Epithelial cell of prostate (primary cell): ENCODE measurements at regions not wholly inside any gene's neighbourhood (a gene's known extent, or its start where the extent isn't known, plus 50 kb on each side); places are given as distances from the start of the nearest gene placed in this dataset.
"Not testable (repeated sequence)": the region's sequence is repeated elsewhere in the genome, so short reads cannot be mapped to it uniquely, and the experiment has no call there.

ENCODE experiments used
- DNase-seq: peaks from one replicate; pipeline ENCODE4 v3.0.0-alpha.2; 2011; ENCODE audit warnings: low read depth, low spot score
- H3K27ac ChIP-seq: fragments of 450-650 bp; 2 replicates; pipeline ENCODE4 v1.5.1; 2017; ENCODE audit warnings: mild to moderate bottlenecking

DNA sequence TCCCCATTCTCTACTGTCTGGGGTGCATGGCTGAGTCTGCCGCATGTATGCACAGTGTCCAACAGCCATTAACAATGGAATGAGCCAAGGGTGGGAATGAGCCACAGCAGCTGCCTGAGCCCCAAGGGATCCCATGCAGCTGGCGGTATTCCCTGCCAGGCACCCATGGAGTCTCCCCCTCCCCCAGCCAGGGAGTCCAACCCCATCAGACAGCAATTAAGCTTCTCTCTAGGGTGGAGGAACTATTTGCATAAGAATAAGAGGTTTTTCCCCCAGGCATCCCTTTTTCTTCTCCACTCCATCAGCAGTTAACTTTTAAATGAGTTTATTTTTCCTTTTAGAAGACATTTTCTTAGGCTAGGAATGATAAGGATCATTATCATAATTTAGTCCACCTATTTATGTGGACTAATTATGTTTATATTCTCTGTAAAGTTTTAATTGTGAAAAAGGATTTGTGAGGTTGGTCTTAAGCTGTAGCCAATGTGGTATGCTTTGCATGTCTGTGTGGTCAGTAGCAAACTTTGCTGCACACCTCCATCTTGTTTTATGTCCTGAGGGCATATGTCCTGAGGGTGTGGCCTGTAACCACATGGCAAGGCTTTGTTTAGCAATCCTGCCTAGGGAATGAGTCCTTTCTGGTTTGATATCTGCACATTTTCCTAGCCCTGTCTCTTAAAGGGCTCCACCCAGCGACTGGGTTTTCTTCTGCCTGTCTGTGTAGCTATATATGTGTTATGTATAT is 158.9 kb upstream of the OLIG3 start:
- H3K27ac ChIP-seq, result no peak overlapping the region
- no peak for DNase-seq

DNA sequence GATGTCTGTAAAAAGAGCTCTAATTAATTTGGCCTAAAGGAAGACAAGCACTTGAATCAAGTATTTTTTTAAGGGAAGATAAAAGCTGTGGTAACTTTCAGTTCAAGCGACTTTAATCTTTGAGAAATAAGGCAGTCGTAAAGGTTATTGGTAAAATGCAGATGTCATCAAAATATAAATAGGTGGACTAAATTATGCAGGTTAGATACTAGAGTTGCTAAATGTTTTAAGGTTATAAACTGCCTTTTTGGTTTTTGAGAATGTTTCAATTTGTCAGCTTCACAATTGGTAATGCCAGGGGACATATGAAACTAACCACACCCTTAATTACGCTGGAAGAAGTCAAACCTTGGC is 159.5 kb upstream of the OLIG3 start:
- H3K27ac ChIP-seq, result no peak overlapping the region

DNA sequence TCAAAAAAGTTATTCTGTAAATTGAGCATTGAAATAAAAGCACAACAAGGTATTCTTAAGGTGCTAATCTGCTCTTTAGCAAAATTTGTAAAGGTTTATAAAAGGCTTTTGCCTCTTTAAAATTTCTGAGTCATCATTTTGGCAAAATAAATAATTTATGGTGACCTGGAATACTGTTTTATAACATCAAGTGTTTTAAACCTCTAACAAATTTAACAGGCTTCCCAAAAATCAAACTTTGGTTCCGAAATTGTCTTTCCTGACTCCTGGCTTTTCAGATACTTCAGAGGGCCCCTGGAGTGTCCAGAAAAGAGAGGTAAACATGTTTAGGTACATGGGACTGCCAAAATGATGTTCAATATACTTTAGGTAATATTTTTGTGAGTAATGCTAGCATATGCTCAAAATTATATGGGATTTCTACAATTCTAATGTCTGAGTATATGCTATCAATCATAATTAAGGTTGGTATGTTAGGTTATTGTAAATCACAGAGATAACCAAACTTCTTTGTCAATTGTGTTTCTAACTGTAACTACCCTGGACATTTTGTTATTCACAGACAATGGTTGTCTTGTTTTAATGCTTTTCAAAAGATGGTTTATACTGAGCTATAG is 160.3 kb upstream of the OLIG3 start:
- H3K27ac ChIP-seq, result no peak overlapping the region
- no peak for DNase-seq

More for the DNA sequence above, 159.5 kb upstream of the OLIG3 start:
- no peak for DNase-seq

DNA sequence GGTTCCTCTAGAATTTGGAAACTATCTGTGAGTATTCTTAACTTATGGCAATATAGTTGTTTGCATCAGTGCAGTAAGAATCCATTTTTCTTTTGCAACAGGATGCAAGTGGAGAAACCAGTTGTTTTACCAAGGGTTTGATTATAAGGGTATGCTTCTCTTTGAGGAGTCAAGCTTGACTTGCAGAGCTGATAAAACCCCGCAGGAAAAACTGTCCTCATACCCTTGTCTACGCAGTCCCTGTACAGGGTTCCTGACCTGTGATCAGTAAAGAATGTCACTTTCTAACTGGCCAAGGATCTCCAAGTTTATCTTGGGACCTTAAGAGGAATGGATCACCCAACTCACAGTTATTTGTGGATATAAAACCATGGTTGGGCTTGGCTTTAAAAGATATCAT is 161.1 kb upstream of the OLIG3 start:
- DNase-seq, result no peak
- H3K27ac ChIP-seq, result no peak overlapping the region

DNA sequence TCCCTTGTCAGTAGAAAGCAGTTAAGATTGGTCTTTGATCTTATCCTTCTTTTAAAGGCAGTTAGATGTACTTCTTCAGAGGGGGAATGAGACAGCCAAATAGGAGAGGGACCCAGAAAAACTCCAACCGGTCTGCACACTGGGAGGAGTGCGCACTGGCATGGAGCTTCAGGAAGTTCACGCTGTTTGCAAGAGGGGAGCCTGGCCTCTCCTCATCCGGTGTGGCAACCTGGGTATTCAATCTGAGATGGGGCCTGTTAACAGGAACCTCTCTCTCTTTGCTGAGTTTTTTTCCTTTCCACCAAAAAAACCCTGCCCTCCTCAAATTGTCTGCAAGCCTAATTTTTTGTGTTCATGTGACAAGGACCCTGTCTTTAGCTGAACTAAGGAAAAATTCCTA is 162.5 kb upstream of the OLIG3 start:
- H3K27ac ChIP-seq, result peak overlapping the region; percentile 10

DNA sequence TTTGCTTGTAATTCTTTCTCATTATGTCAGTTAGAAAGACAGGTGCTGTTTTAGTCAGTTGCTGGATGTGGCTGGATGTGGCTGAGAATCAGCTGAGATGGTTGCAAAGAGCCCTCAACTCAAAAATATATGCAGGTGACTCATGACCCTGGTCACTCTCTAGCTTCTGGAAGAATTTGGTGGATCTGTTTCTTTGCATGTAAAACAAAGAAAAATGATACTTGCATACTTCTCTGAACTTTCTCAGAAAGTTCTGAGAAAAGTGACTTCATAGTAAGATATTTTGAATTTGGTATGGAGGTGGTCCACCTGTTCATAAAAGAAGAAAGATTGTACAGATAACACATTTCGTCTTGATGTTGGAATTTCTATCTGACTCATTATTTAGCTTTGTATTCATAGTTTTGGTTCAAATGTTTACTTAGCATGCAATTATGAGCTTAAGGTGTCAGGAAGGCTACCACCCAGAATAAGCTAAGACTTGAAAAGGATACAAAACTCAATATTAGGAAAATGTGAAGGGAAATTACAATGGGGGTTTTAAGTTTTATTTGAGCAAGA is 163.2 kb upstream of the OLIG3 start:
- H3K27ac ChIP-seq, result peak overlapping the region; percentile 10
- no peak for DNase-seq

More for the DNA sequence above, 162.5 kb upstream of the OLIG3 start:
- DNase-seq, result no peak

DNA sequence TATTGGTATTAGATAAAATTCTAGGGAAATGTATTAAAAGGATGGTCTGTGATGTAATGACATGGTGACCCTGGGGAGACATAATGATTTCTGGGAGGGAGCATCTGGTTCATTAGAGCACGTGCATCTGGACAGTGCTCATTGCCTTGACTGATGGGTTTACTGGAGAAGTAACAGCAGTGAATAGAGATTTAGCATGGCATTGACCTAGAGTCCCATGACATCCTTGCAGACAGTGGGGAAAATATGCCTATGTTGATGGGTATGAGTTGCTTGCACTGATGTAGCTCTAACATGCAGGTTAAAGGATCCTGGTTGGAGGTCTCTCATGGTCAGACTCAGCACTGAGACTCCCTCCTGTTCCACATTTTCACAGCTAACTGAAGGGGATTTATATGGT is 164.1 kb upstream of the OLIG3 start:
- DNase-seq, result no peak

DNA sequence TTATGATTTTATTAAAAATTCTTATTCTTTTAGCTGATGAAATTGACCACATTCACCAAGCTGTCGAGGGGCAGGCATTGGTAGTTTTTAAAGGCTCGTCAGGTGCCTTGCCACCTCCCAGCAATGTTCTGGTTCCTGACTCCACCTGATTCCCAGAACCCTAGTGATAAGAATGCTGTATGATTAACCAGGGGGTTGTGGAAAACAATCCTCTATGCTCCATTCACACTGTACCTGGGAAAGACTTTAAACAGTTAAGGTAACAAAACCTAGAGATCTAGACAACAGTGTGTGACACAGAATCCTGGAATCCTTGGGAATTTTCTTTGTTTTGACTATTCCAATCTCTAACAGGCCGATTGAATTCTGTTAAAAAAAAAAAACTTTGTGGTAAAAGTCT is 165.7 kb upstream of the OLIG3 start:
- DNase-seq, result no peak
- no peak overlapping the region for H3K27ac ChIP-seq

More for the DNA sequence above, 164.1 kb upstream of the OLIG3 start:
- no peak overlapping the region for H3K27ac ChIP-seq

DNA sequence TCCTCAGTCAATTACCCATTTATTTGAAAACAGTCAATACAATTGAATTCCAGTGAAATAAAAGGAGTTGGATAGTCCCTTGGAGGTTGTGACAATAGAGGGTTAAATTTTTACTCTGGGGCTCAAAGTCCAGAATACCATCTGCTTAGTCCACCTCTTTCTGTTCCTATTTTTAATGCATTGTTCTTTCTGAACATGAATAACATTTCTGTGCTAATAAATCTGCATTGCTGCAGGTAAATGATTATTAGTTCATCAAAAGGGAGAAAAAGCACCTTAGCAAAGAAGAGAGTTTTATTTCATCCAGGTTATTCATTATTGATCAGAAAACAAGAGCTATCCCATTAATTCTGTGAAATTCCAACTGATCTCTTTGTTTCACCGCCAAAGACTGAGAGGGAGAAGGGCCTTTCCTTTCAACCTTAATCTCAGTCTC is 166.1 kb upstream of the OLIG3 start:
- no peak for DNase-seq
- no peak overlapping the region for H3K27ac ChIP-seq

DNA sequence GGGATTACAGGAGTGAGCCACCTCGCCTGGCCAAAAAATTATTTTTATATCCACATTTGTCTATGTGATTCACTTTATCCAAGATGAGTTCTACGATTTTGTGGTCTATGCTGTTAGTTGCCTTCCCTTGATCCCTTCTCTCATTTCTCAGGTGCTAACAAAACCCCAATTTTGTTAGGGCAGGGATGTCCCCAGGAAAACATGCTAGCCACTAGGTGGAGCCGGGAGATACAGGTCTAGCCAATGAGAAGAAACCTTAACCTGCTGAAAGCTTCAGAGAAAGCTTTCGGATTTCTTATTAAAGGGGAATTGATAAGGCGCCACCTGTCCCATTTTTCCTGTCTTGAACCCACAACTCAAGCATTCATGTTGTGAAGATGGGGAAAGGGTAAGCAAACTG is 167.4 kb upstream of the OLIG3 start:
- H3K27ac ChIP-seq, result no peak overlapping the region
- DNase-seq, result no peak

DNA sequence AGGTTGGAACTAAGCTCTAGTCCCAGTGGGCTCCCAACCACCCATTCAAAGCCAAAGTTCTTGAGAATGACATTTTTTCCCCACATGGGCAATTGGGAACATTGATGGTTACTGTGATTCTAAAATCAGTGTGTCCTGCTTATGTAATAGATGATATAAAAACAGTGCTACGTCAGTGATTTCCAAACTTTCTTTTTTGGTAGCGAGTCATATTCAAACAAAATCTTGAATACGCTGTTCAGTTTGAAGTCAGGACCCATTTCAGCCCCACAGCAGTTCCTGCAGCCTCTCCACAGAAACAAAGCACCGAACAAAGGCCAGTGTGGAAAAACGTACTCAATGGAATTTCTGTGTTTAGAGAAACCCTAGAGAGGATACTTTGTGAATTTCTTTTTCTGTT is 170.0 kb upstream of the OLIG3 start:
- DNase-seq, result no peak
- no peak overlapping the region for H3K27ac ChIP-seq

DNA sequence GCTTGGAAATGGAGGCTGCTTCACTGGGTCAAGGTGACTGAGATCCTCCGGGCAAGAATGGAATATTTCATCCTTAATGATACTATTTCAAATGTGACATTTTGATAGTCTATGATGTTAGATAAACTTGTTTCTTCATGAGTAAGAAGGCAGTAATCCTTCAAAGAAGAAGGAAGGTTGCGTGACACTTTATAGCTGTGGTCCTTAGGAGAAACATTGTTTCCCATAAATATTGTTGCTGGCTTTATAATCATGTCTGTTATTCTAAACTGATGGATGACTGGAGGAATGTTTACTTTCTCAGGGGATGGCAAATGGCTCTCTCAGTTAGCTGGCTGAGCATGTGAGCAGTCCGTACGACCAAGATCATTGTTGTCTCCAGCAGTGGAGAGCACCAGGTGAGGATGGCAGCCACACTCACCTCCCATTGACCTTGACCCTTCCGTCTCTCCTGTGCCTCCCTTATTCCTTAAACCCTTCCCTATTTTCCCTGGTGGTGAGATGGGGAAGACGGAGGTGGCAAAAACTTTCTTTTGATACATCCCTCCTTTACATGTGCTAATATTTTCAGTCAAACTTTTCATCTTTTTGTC is 171.2 kb upstream of the OLIG3 start:
- H3K27ac ChIP-seq, result no peak overlapping the region
- DNase-seq, result no peak

DNA sequence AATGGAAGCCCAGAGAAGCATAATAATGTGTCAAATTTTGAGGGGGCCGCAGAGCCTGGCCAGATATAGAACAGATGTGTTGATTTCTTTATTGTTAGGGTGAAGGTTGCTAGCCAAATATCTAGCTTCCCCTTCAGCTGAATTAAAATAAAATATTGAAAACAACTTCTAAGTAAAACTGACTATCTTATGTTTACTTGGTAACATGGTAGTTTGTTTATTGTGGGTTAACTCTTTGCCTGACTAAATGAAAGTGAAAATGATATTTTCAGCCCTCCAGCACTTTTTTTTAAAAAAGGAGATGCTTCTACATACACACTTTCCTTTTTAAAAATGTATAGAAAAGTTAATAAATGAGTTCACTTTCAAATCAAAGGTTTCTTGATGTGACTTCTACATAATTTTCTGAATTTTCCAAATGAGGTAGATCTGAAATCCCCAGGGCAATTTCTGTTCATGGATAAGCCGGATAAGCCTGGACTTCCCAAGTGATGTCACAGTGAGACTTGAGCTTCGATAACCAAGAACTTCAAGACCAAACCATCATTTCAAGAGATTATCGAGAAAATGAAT is 172.1 kb upstream of the OLIG3 start:
- no peak overlapping the region for H3K27ac ChIP-seq
- no peak for DNase-seq

DNA sequence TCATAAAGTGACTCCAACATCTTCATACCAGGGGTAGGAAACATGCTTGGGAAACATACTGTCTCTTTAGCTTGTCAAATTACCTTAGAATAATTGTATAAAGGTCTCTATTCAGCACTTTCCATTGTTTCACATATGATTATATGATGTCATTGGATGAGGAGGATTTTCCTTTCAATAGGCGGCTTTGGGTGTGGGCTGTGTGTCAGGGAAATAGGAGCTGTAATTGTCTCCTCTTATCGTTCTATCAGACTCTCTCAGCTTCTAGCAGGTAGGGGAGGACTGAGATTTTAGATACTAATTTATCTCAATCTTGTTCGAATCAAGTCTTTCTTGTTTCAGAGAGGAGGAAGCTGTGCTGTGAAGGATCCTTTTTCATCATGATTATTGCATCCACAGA is 179.4 kb upstream of the OLIG3 start:
- DNase-seq, result no peak
- H3K27ac ChIP-seq, result no peak overlapping the region

DNA sequence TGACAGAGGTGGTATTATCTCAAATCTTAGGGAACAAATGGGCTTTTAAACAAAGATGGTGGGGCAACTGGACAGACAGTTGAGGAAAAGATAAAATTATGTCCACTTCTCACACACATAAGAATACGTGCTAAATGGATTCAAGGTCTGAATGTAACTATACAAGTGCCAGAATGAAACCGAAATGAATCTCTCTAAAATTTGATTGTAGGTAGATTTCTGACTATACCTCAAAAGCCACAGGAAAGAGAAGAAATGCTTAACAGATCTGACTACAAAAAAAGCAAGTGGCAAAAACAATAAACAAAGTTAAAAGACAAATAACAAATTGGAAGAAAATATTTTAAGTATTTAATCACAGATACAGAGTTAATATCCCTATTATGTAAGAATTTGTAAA is 182.7 kb upstream of the OLIG3 start:
- no peak for DNase-seq

DNA sequence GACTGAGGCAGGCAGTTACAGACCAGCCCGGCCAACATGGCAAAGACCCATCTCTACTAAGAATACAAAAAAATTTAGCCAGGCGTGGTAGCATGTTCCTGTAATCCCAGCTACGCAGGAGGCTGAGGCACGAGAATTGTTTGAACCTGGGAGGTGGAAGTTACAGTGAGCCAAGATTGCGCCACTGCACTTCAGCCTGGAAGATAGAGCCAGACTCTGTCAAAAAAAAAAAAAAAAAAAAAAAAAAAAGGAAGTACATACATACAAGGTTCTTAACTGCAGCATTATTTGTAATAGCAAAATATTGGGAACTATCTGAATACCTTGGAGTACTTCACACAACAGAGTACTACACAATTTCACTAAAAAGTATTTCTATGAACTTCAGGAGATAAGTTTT is 183.5 kb upstream of the OLIG3 start:
- no peak for DNase-seq
- H3K27ac ChIP-seq, result no peak overlapping the region

More for the DNA sequence above, 182.7 kb upstream of the OLIG3 start:
- H3K27ac ChIP-seq, result no peak overlapping the region

DNA sequence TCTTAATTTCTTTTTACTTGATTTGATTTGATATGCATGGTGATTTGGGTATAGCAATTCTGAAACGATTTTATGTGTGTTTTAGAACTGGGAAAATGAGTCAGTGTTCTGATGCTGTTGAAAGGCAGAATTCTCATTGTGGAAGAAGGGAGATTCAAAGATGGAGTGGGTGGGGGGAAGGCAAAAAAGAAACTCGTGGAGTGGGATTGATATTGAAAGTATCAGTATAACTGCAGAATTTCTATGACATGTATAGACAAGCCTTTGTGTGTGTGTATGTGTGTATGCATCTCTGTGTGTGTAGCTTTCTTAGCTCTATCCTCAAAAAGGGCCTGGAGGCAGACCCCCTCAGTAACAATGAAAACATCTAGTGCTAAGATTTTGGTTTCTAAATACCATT is 184.3 kb upstream of the OLIG3 start:
- no peak for DNase-seq
- no peak overlapping the region for H3K27ac ChIP-seq

DNA sequence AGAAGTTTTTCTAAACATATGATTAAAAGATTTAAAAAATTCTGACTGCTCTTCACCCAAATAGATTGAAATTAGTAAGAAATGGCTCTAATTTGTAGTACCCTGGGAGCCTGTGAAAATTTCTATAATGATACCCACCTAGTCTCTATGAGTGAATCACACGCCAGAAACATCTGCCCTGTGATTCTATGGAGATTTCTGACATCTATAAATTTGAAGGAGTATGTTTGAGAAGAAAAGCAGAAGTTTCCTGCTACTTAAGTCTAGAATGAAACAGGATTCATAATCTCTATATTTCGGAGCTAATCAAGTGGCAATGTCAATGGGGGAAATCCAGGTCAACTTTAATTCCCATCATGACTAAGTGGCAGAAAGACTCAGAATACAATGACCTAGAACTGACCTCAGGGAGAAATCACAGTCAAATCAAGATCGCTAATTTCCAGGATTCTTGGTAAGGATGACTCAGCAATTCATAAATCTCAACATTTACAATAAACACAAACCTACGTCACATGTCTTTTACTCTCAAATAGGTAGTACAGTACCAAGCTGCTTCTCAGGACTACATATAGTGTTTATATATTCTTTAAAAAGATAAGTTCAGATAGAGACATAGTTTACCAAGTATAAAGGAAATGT is 186.2 kb upstream of the TNFAIP3 start:
- no peak overlapping the region for H3K27ac ChIP-seq
- DNase-seq, result no peak

DNA sequence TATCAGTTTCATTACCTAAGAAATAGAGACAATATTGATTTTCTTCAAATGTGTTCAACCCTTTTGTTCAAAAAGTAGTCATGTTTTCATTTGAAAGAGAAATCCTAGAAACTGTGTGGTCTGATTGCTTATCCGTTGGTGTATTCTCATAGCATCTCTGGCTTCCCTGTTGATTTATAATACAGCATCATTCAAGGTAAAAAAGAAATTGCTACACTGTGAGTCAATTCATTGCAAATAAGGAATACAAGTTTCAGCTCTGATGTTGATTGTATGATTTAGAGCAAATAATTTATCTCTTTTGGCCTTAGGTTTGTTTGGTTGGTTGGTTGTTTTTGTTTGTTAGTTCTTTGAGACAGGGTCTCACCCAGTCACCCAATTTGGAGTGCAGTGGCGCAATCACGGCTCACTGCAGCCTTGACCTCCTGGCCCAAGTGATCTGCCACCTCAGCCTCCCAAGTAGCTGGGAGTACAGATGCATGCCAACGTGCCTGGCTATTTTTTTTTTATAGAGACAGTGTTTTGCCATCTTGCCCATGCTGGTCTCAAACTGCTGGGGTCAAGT is 185.5 kb upstream of the TNFAIP3 start:
- DNase-seq, result no peak
- H3K27ac ChIP-seq, result no peak overlapping the region

DNA sequence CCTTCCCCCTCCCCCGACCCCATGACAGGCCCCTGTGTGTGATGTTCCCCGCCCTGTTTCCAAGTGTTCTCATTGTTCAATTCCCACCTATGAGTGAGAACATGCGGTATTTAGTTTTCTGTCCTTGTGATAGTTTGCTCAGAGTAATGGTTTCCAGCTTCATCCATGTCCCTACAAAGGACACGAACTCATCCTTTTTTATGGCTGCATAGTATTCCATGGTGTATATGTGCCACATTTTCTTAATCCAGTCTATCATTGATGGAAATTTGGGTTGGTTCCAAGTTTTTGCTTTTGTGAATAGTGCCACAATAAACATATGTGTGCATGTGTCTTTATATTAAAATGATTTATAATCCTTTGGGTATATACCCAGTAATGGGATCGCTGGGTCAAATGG is 184.4 kb upstream of the TNFAIP3 start:
- not testable (repeated sequence) for H3K27ac ChIP-seq, DNase-seq
